ENCODE measurements at regions not wholly inside any gene's neighbourhood (a gene's known extent, or its start where the extent isn't known, plus 50 kb on each side); places are given as distances from the start of the nearest gene placed in this dataset.

- H3K4me3 ChIP-seq = no peak overlapping the region
- no peak for TF ChIP-seq CTCF (IDR thresholded peaks at IDR 0.05)
- TF ChIP-seq EP300 (IDR thresholded peaks at IDR 0.05) = no peak
- TF ChIP-seq POLR2AphosphoS5 (IDR thresholded peaks at IDR 0.05) = no peak
- no peak for TF ChIP-seq POLR2A (IDR thresholded peaks at IDR 0.05)
- peaks cover 0 to 12% (median 10%) of the 10 kb centered on the region in 4 donors for H3K4me1 ChIP-seq
- intact Hi-C loops (cut with DNase I) = no loop called here
- peak overlapping the region in 3 of 4 donors; percentile 12 to 60 (median 16) for H3K27ac ChIP-seq
- H3K9me3 ChIP-seq = no peaks in the 10 kb centered on the region
- H3K27me3 ChIP-seq = no peaks in the 10 kb centered on the region
- WGBS, 2 donors = 90 to 93% methylated on average over 24 of the region's 24 CpGs
- no peak for DNase-seq
- H3K36me3 ChIP-seq = no peaks in the 10 kb centered on the region
Measured at GRCh38 chr6:11370191-11371018, 137.9 kb upstream of the NEDD9 start.

GRCh38 chr6:11368760-11369159 is 136.3 kb upstream of the NEDD9 start:
- Histone ChIP-seq H3K9me3 (no peaks in the 10 kb centered on the region), H3K27ac (no peak overlapping the region), H3K36me3 (no peaks in the 10 kb centered on the region), H3K27me3 (no peaks in the 10 kb centered on the region), H3K4me3 (no peak overlapping the region), H3K4me1 (peaks cover 0 to 12% (median 10%) of the 10 kb centered on the region in 4 donors)
- intact Hi-C loops (cut with DNase I) = no loop called here
- no peak for DNase-seq
- no peak for TF ChIP-seq CTCF (IDR thresholded peaks at IDR 0.05)
- no peak for TF ChIP-seq EP300 (IDR thresholded peaks at IDR 0.05)
- no peak for TF ChIP-seq POLR2AphosphoS5 (IDR thresholded peaks at IDR 0.05)
- TF ChIP-seq POLR2A (IDR thresholded peaks at IDR 0.05) = no peak
- 12 to 21% methylated on average over 1 of the region's 1 CpG for WGBS, 2 donors

- intact Hi-C loops (cut with DNase I) = no loop called here
- Histone ChIP-seq H3K4me3 (no peak overlapping the region), H3K36me3 (no peaks in the 10 kb centered on the region), H3K4me1 (peaks cover 0 to 12% (median 10%) of the 10 kb centered on the region in 4 donors), H3K27ac (peak overlapping the region in 2 of 4 donors; percentile 62 to 69), H3K27me3 (no peaks in the 10 kb centered on the region), H3K9me3 (no peaks in the 10 kb centered on the region)
- 88 to 91% methylated on average over 5 of the region's 5 CpGs for WGBS, 2 donors
- DNase-seq = no peak
- TF ChIP-seq POLR2AphosphoS5 (IDR thresholded peaks at IDR 0.05) (no peak), CTCF (IDR thresholded peaks at IDR 0.05) (no peak), EP300 (IDR thresholded peaks at IDR 0.05) (no peak), POLR2A (IDR thresholded peaks at IDR 0.05) (no peak)
Measured at GRCh38 chr6:11368264-11368663, 135.8 kb upstream of the NEDD9 start.

- TF ChIP-seq CTCF (IDR thresholded peaks at IDR 0.05) (no peak), EP300 (IDR thresholded peaks at IDR 0.05) (no peak), POLR2A (IDR thresholded peaks at IDR 0.05) (no peak), POLR2AphosphoS5 (IDR thresholded peaks at IDR 0.05) (no peak)
- 25 to 62% methylated on average over 6 of the region's 6 CpGs for WGBS, 2 donors
- Histone ChIP-seq H3K36me3 (no peaks in the 10 kb centered on the region), H3K27ac (peak overlapping the region in 2 of 4 donors; percentile 62 to 69), H3K4me1 (peaks cover 0 to 12% (median 10%) of the 10 kb centered on the region in 4 donors), H3K27me3 (no peaks in the 10 kb centered on the region), H3K9me3 (no peaks in the 10 kb centered on the region), H3K4me3 (no peak overlapping the region)
- intact Hi-C loops (cut with DNase I) = no loop called here
- no peak for DNase-seq
Measured at GRCh38 chr6:11367638-11368199, 135.3 kb upstream of the NEDD9 start.
